GM12878 (cell line): ENCODE measurements at regions not wholly inside any gene's neighbourhood (a gene's known extent, or its start where the extent isn't known, plus 50 kb on each side); places are given as distances from the start of the nearest gene placed in this dataset.

Experiments
- ATAC-seq: fragments of 200-7000 bp; cut with Tn5 transposase; 3 replicates; pipeline ENCODE4 v1.9.1; 2020; ENCODE audit warnings: mild to moderate bottlenecking, moderate library complexity
- BruUV-seq: library from RNA; stranded (reverse); fragments of 400-500 nt; replicated peaks from 2 replicates; lab custom pipeline; 2021; lab: Mats Ljungman, UMichigan
- CTCF ChIA-PET: fragments of 300-600 bp; sonication (Branson Sonifier 250); formaldehyde crosslinking; extraction: SDS; loops from one replicate; lab custom pipeline; 2021; ENCODE audit warnings: inconsistent platforms; lab: Yijun Ruan, JAX
- POLR2A ChIA-PET: fragments of 350-600 bp; formaldehyde crosslinking; extraction: SDS; loops from one replicate; lab custom pipeline; 2021; ENCODE audit warnings: inconsistent platforms; lab: Charles Lee
- RAD21 ChIA-PET: fragments of 300-600 bp; sonication (Branson Sonifier 250); formaldehyde crosslinking; loops from one replicate; lab custom pipeline; 2023; ENCODE audit warnings: antibody characterized with exemption; ENCODE audit not compliant: unreplicated experiment; lab: Charles Lee
- SMC1A ChIA-PET: fragments of 300-600 bp; sonication (Branson Sonifier 250); formaldehyde crosslinking; loops from one replicate; lab custom pipeline; 2023; ENCODE audit not compliant: unreplicated experiment, uncharacterized antibody; lab: Charles Lee
- DNase-seq: peaks from one replicate; pipeline ENCODE4 v3.0.0-alpha.2; 2011; ENCODE audit warnings: low read depth, low spot score
- FAIRE-seq: peaks from 3 replicates; lab custom pipeline; 2011; peaks lifted over from hg19 to GRCh38; lab: Jason Lieb, UNC
- H2AFZ ChIP-seq: 2 replicates; pipeline ENCODE4 v1.6.0; 2011; ENCODE audit warnings: low read depth, low read length, control low read depth; ENCODE audit not compliant: control insufficient read depth
- H3K27ac ChIP-seq: 2 replicates; pipeline ENCODE4 v1.5.1; 2011; ENCODE audit warnings: control low read depth; ENCODE audit not compliant: control insufficient read depth, insufficient read depth
- H3K27me3 ChIP-seq, 2 experiments: replicated peaks in 1 of 2; 2 replicates each; pipeline versions ENCODE4 v1.6.0 to v1.6.1; 2011; ENCODE audit warnings: low read length in 1 of 2; ENCODE audit not compliant: control insufficient read depth in 2 of 2, insufficient read depth in 2 of 2
- H3K36me3 ChIP-seq, 2 experiments: 2 replicates each; pipeline ENCODE4 v1.5.1; 2011; ENCODE audit warnings: low read length in 1 of 2; ENCODE audit not compliant: control insufficient read depth in 2 of 2, insufficient read depth in 2 of 2
- H3K4me1 ChIP-seq: 2 replicates; pipeline ENCODE4 v1.6.1; 2011; ENCODE audit warnings: mild to moderate bottlenecking, low read length, moderate library complexity, mixed read lengths; ENCODE audit not compliant: control insufficient read depth, insufficient read depth
- H3K4me2 ChIP-seq: 2 replicates; pipeline ENCODE4 v1.6.0; 2011; ENCODE audit warnings: control low read depth; ENCODE audit not compliant: control insufficient read depth, insufficient read depth
- H3K4me3 ChIP-seq: fragments of 200-600 bp; sonication (generic); 2 replicates; pipeline ENCODE4 v1.5.1; 2016
- H3K79me2 ChIP-seq: 2 replicates; pipeline ENCODE4 v1.6.0; 2011; ENCODE audit warnings: low read length; ENCODE audit not compliant: control insufficient read depth, insufficient read depth
- H3K9ac ChIP-seq: 2 replicates; pipeline ENCODE4 v1.8.0; 2011; ENCODE audit warnings: low read length, control low read depth, mixed read lengths; ENCODE audit not compliant: control insufficient read depth, insufficient read depth
- H3K9me3 ChIP-seq: replicated peaks from 3 replicates; pipeline ENCODE4 v1.5.1; 2011; ENCODE audit warnings: mild to moderate bottlenecking, low read length; ENCODE audit not compliant: control insufficient read depth, insufficient read depth
- H4K20me1 ChIP-seq: 2 replicates; pipeline ENCODE4 v1.6.0; 2011; ENCODE audit not compliant: control insufficient read depth, insufficient read depth
- ATF3 ChIP-seq: IDR thresholded peaks from 2 replicates; pipeline ENCODE4 v1.6.1; 2011; ENCODE audit warnings: low read depth, mild to moderate bottlenecking, low read length, moderate library complexity, borderline replicate concordance; ENCODE audit errors: extremely low read depth
- CHD4 ChIP-seq: fragments of 200-600 bp; sonication (generic); IDR thresholded peaks from 2 replicates; pipeline ENCODE4 v1.6.1; 2016; ENCODE audit warnings: mild to moderate bottlenecking
- ETV6 ChIP-seq, 2 experiments: fragments of 450-650 bp in 1 of 2; IDR thresholded peaks in 1 of 2; conservative IDR thresholded peaks in 1 of 2; 2 replicates each; pipeline ENCODE4 v1.6.1; 2014; ENCODE audit warnings: antibody characterized with exemption in 1 of 2, borderline replicate concordance in 1 of 2, low read depth in 1 of 2, mild to moderate bottlenecking in 1 of 2, moderate library complexity in 1 of 2
- HDAC2 ChIP-seq: fragments of 200-600 bp; sonication (generic); IDR thresholded peaks from 2 replicates; pipeline ENCODE4 v1.6.1; 2017
- HDGF ChIP-seq: fragments of 450-650 bp; IDR thresholded peaks from 2 replicates; pipeline ENCODE4 v1.6.1; 2016; ENCODE audit warnings: antibody characterized with exemption
- MTA3 ChIP-seq: IDR thresholded peaks from 2 replicates; pipeline ENCODE4 v1.6.1; 2012; ENCODE audit warnings: low read length, inconsistent platforms, borderline replicate concordance
- NBN ChIP-seq: fragments of 450-650 bp; IDR thresholded peaks from 2 replicates; pipeline ENCODE4 v1.6.1; 2016
- NFXL1 ChIP-seq: fragments of 450-650 bp; IDR thresholded peaks from 2 replicates; pipeline ENCODE4 v1.6.1; 2017; ENCODE audit warnings: antibody characterized with exemption, mild to moderate bottlenecking, borderline replicate concordance
- PKNOX1 ChIP-seq: fragments of 450-650 bp; IDR thresholded peaks from 2 replicates; pipeline ENCODE4 v1.6.1; 2016; ENCODE audit warnings: mild to moderate bottlenecking
- RUNX3 ChIP-seq: IDR thresholded peaks from 2 replicates; pipeline ENCODE4 v1.6.1; 2012; ENCODE audit warnings: low read length, inconsistent platforms
- STAT3 ChIP-seq: IDR thresholded peaks from 2 replicates; pipeline ENCODE4 v1.6.1; 2011; ENCODE audit warnings: low read depth, low read length, improper control_type of control experiment
- TCF12 ChIP-seq: IDR thresholded peaks from 2 replicates; pipeline ENCODE4 v1.6.1; 2011; ENCODE audit warnings: low read depth, mild to moderate bottlenecking, low read length
- WGBS: methylation state at CpG from one replicate; pipeline ENCODE4 v1.1.6; 2016; ENCODE audit warnings: low lambda C conversion rate; ENCODE audit not compliant: insufficient replicate concordance, insufficient coverage; ENCODE audit errors: missing lambda C conversion rate; 5-methylcytosine and 5-hydroxymethylcytosine counted together
- in situ Hi-C: fragments of 300-500 bp; cut with MboI; formaldehyde crosslinking; loops from 9 replicates; pipeline ENCODE4 v1.14.3; 2018; ENCODE audit warnings: mixed read lengths
- intact Hi-C: fragments of 100-400 bp; cut with micrococcal nuclease; formaldehyde crosslinking; loops from one replicate; pipeline ENCODE4 v1.14.2; 2022; ENCODE audit not compliant: unreplicated experiment

GRCh38 chr6:133062077-133062476 is 179.1 kb upstream of the EYA4 start (continued):
- TF ChIP-seq ATF3 (no peak), NBN (no peak), STAT3 (no peak), PKNOX1 (no peak), HDAC2 (no peak), MTA3 (no peak)
- TF ChIP-seq, all 136 proteins: peak for 0

- H3K27me3 ChIP-seq, result no peaks in the 10 kb centered on the region
- no peaks in the 10 kb centered on the region for H3K36me3 ChIP-seq
- no peak overlapping the region for H3K4me3 ChIP-seq
- intact Hi-C loops, result no loop called here
- WGBS, result 53% methylated on average over 8 of the region's 8 CpGs
- ChIA-PET SMC1A (no interaction called here), CTCF (no interaction called here), POLR2A (no interaction called here), RAD21 (no interaction called here)
- no peaks in the 10 kb centered on the region for H3K4me1 ChIP-seq
- FAIRE-seq, result no peak
- H2AFZ ChIP-seq, result no peak overlapping the region
- in situ Hi-C loops, result no loop called here
- H3K9ac ChIP-seq, result no peak overlapping the region
- H3K27ac ChIP-seq, result no peak overlapping the region
- H3K79me2 ChIP-seq, result no peaks in the 10 kb centered on the region
- H3K9me3 ChIP-seq, result no peaks in the 10 kb centered on the region
- no TSS peak for BruUV-seq
- no peaks in the 10 kb centered on the region for H4K20me1 ChIP-seq
- no peak overlapping the region for H3K4me2 ChIP-seq
- no peak for DNase-seq
- no peak for TF ChIP-seq HDGF
- TF ChIP-seq RUNX3, result no peak
- no peak for TF ChIP-seq ETV6 (conservative IDR thresholded peaks at IDR 0.05 in 1 of 2, IDR thresholded peaks at IDR 0.05 in 1 of 2; ENCODE audit: borderline replicate concordance in 1 of 2, low read depth in 1 of 2)
- no peak for TF ChIP-seq CHD4
- no peak for TF ChIP-seq NFXL1
- no peak for TF ChIP-seq TCF12
- no peak for ATAC-seq
These were observed 178.4 kb upstream of the EYA4 start for GRCh38 chr6:133062696-133063306.
